Common myeloid progenitor, CD34-positive (primary cell): ENCODE measurements at regions not wholly inside any gene's neighbourhood (a gene's known extent, or its start where the extent isn't known, plus 50 kb on each side); places are given as distances from the start of the nearest gene placed in this dataset.

Experiments used
- CTCF ChIA-PET: fragments of 350-600 bp; sonication (Branson Sonifier 250); formaldehyde crosslinking; loops from one replicate; lab custom pipeline; 2021; ENCODE audit warnings: antibody characterized with exemption; lab: Charles Lee
- POLR2A ChIA-PET: fragments of 350-600 bp; sonication (Branson Sonifier 250); formaldehyde crosslinking; loops from one replicate; lab custom pipeline; 2021; ENCODE audit warnings: antibody characterized with exemption; lab: Charles Lee
- DNase-seq, 3 donors: peaks; one replicate each; pipeline versions ENCODE4 v3.0.0 to v3.0.0-alpha.2; 2013
- H3K27ac ChIP-seq, 2 experiments: 1 replicate in 1 of 2; 2 replicates in 1 of 2; pipeline ENCODE4 v1.7.0; 2013; ENCODE audit warnings: inconsistent platforms in 2 of 2, low read length in 2 of 2, mild to moderate bottlenecking in 2 of 2, low read depth in 1 of 2, moderate library complexity in 1 of 2; ENCODE audit not compliant: severe bottlenecking in 2 of 2, insufficient read depth in 1 of 2, poor library complexity in 1 of 2
- H3K27me3 ChIP-seq, 5 experiments: replicated peaks in 2 of 5; 1 replicate in 3 of 5; 2 replicates in 2 of 5; pipeline versions ENCODE4 v1.6.1 to v1.7.0; 2013; ENCODE audit warnings: low read length in 4 of 5, mild to moderate bottlenecking in 2 of 5, moderate library complexity in 2 of 5, inconsistent platforms in 1 of 5; ENCODE audit not compliant: insufficient read depth in 5 of 5, control insufficient read depth in 4 of 5
- H3K36me3 ChIP-seq, 4 experiments: 1 replicate in 2 of 4; 2 replicates in 2 of 4; pipeline versions ENCODE4 v1.6.1 to v1.7.0; 2013; ENCODE audit warnings: low read length in 3 of 4, control low read depth in 1 of 4, mild to moderate bottlenecking in 1 of 4; ENCODE audit not compliant: control insufficient read depth in 4 of 4, insufficient read depth in 4 of 4
- H3K4me1 ChIP-seq, 4 experiments: 1 replicate in 3 of 4; 2 replicates in 1 of 4; pipeline versions ENCODE4 v1.6.1 to v1.7.1; 2013; ENCODE audit warnings: low read length in 3 of 4, mild to moderate bottlenecking in 3 of 4, control low read depth in 1 of 4, inconsistent platforms in 1 of 4, moderate library complexity in 1 of 4; ENCODE audit not compliant: control insufficient read depth in 4 of 4, insufficient read depth in 4 of 4; ENCODE audit errors: control extremely low read depth in 1 of 4
- H3K4me3 ChIP-seq, 7 experiments: 1 replicate in 4 of 7; 2 replicates in 3 of 7; pipeline versions ENCODE4 v1.5.1 to v1.7.0; 2013; ENCODE audit warnings: mild to moderate bottlenecking in 7 of 7, low read length in 6 of 7, moderate library complexity in 6 of 7, inconsistent platforms in 2 of 7, low read depth in 2 of 7, control low read depth in 1 of 7; ENCODE audit not compliant: insufficient read depth in 4 of 7, control insufficient read depth in 1 of 7; ENCODE audit errors: extremely low read depth in 1 of 7
- H3K9me3 ChIP-seq, 5 experiments: 1 replicate in 4 of 5; 2 replicates in 1 of 5; pipeline versions ENCODE4 v1.6.1 to v1.7.1; 2013; ENCODE audit warnings: low read length in 4 of 5, mild to moderate bottlenecking in 2 of 5, inconsistent platforms in 1 of 5, low read depth in 1 of 5, moderate library complexity in 1 of 5; ENCODE audit not compliant: control insufficient read depth in 4 of 5, insufficient read depth in 2 of 5; ENCODE audit errors: control extremely low read depth in 1 of 5
- WGBS: methylation state at CpG from one replicate; pipeline ENCODE4 v1.1.5; 2013; ENCODE audit not compliant: insufficient coverage; 5-methylcytosine and 5-hydroxymethylcytosine counted together

GRCh38 chr3:148232389-148232788 is 465.3 kb upstream of the AGTR1 start:
- H3K4me1 ChIP-seq, result no peaks in the 10 kb centered on the region
- H3K27ac ChIP-seq, result no peak overlapping the region
- H3K27me3 ChIP-seq, result no peaks in the 10 kb centered on the region
- no peak for DNase-seq
- CTCF ChIA-PET, result no interaction called here
- 70% methylated on average over 2 of the region's 3 CpGs for WGBS
- no peaks in the 10 kb centered on the region for H3K9me3 ChIP-seq
- POLR2A ChIA-PET, result no interaction called here
- no peak overlapping the region for H3K4me3 ChIP-seq
- no peaks in the 10 kb centered on the region for H3K36me3 ChIP-seq

DNA sequence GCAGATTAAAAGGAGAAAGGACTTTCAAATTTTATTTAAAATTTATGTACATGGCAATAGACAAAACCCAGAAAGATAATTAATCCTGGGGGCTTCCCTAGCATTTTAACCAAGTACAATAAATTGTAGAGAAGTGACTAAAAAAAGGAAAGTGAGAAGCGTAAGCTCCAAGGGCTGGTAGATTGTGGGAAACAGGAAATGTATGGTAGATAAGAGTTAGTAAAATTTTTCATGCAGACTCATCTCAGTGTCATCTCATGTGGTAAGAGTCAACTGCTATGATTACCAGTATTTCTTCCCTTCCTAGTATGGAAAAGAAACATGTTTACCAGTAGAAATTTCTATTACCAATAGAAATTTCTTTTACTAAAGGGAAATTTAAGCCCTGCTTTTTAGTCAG is 464.3 kb upstream of the AGTR1 start:
- CTCF ChIA-PET, result no interaction called here
- WGBS, result 83% methylated on average over 1 of the region's 1 CpG
- POLR2A ChIA-PET, result no interaction called here
- H3K4me3 ChIP-seq, result no peak overlapping the region
- no peaks in the 10 kb centered on the region for H3K9me3 ChIP-seq
- no peaks in the 10 kb centered on the region for H3K36me3 ChIP-seq
- no peaks in the 10 kb centered on the region for H3K27me3 ChIP-seq
- H3K4me1 ChIP-seq, result no peaks in the 10 kb centered on the region
- no peak overlapping the region for H3K27ac ChIP-seq
- peak in 1 of 3 donors; percentile 3 for DNase-seq

DNA sequence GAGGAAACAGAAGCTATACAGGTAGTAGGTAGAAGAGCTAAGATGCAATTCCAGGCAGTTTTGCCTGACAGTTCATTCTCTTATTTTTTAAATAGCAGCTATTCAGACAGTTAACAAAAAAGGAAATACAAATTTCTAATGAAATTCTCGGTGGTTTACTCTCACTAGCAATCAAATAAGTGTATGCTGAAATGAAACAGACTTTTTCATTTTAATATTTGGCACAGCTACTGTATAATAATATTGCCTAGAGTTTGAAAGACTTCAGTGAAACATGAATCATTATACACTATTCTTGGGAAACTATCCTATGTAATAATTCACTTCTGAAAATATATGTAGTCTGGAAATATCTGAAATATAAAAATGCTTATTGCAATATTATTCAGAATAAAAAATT is 463.2 kb upstream of the AGTR1 start:
- POLR2A ChIA-PET, result no interaction called here
- H3K27me3 ChIP-seq, result no peaks in the 10 kb centered on the region
- CTCF ChIA-PET, result no interaction called here
- no peak overlapping the region for H3K27ac ChIP-seq
- no peak overlapping the region for H3K4me3 ChIP-seq
- no peaks in the 10 kb centered on the region for H3K4me1 ChIP-seq
- no peaks in the 10 kb centered on the region for H3K36me3 ChIP-seq
- no CpG with 5 or more reads among the region's 1 CpG for WGBS
- no peaks in the 10 kb centered on the region for H3K9me3 ChIP-seq
- no peak for DNase-seq

- no peak overlapping the region for H3K27ac ChIP-seq
- H3K4me1 ChIP-seq, result no peaks in the 10 kb centered on the region
- H3K4me3 ChIP-seq, result no peak overlapping the region
- no peaks in the 10 kb centered on the region for H3K27me3 ChIP-seq
- no peaks in the 10 kb centered on the region for H3K9me3 ChIP-seq
- CTCF ChIA-PET, result no interaction called here
- POLR2A ChIA-PET, result no interaction called here
- DNase-seq, result no peak
- WGBS, result 93% methylated on average over 2 of the region's 3 CpGs
- no peaks in the 10 kb centered on the region for H3K36me3 ChIP-seq
Measured at GRCh38 chr3:148235566-148235965, 462.1 kb upstream of the AGTR1 start.

- ChIA-PET POLR2A (no interaction called here), CTCF (no interaction called here)
- Histone ChIP-seq H3K9me3 (no peaks in the 10 kb centered on the region), H3K27ac (no peak overlapping the region), H3K4me1 (no peaks in the 10 kb centered on the region), H3K4me3 (no peak overlapping the region), H3K27me3 (no peaks in the 10 kb centered on the region), H3K36me3 (no peaks in the 10 kb centered on the region)
- no CpG with 5 or more reads among the region's 1 CpG for WGBS
- DNase-seq, result no peak
Measured at GRCh38 chr3:148238421-148238821, 459.3 kb upstream of the AGTR1 start.

DNA sequence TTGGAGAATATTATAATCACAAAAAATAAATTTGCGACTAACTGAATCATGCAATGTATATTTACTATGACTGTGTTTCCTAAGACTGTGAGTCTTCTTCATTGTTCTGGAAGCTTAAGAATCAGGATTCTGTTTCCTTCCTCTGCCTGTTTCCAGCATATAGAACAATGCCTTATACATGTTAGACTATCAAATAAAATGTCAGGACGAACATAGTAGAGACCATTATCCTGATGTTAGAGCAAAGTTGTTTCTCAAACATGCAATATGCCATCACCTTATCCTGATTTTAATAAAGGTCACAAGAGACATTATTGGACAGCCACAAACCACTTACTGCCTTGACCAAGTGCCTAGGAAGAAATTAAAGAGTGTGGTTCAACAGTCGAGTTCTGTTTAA is 457.4 kb upstream of the AGTR1 start:
- H3K4me3 ChIP-seq, result no peak overlapping the region
- WGBS, result 80% methylated on average over 1 of the region's 3 CpGs
- ChIA-PET POLR2A (no interaction called here), CTCF (no interaction called here)
- H3K4me1 ChIP-seq, result no peaks in the 10 kb centered on the region
- H3K27ac ChIP-seq, result no peak overlapping the region
- no peaks in the 10 kb centered on the region for H3K9me3 ChIP-seq
- no peak for DNase-seq
- H3K27me3 ChIP-seq, result no peaks in the 10 kb centered on the region
- no peaks in the 10 kb centered on the region for H3K36me3 ChIP-seq

DNA sequence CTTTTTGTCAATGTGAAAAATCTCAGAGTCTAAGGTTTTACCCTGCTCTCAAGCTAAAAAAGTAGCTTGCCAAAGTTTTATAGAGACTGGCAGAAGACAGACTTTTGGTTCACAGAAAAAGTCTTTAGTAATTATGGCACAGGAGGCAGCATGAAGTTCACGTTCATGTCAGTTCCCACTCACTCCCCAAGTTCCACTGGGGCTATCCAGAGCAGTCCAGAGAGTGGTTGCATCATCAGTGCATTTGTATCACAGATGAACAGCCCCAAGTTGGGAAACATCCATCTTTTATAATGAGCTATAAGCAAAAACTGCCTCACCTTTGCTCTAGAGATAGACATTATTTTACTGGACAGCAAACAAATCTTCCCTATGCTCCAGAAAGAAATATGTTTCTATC is 454.1 kb upstream of the AGTR1 start:
- no peaks in the 10 kb centered on the region for H3K4me1 ChIP-seq
- H3K36me3 ChIP-seq, result no peaks in the 10 kb centered on the region
- POLR2A ChIA-PET, result no interaction called here
- H3K9me3 ChIP-seq, result no peaks in the 10 kb centered on the region
- no peak overlapping the region for H3K27ac ChIP-seq
- 100% methylated on average over 1 of the region's 1 CpG for WGBS
- no peaks in the 10 kb centered on the region for H3K27me3 ChIP-seq
- H3K4me3 ChIP-seq, result no peak overlapping the region
- CTCF ChIA-PET, result no interaction called here
- DNase-seq, result no peak
